GM21360 (cell line): ENCODE measurements at regions not wholly inside any gene's neighbourhood (a gene's known extent, or its start where the extent isn't known, plus 50 kb on each side); places are given as distances from the start of the nearest gene placed in this dataset.

Experiments
- ATAC-seq: cut with Tn5 transposase; IDR thresholded peaks from one replicate; pipeline ENCODE4 v1.9.1; 2021; ENCODE audit warnings: mild to moderate bottlenecking, moderate library complexity; ENCODE audit not compliant: unreplicated experiment

GRCh38 chr1:96992871-96993270, 271.3 kb downstream of the PTBP2 start:
- ATAC-seq, result no peak

GRCh38 chr1:96995351-96995750, 273.8 kb downstream of the PTBP2 start:
- ATAC-seq, result no peak

- no peak for ATAC-seq
These were observed 274.4 kb downstream of the PTBP2 start for GRCh38 chr1:96996001-96996400.

- ATAC-seq, result no peak
These were observed 276.1 kb downstream of the PTBP2 start for GRCh38 chr1:96997717-96998116.

- ATAC-seq, result no peak
These were observed 276.9 kb downstream of the PTBP2 start for GRCh38 chr1:96998466-96998865.

GRCh38 chr1:96999191-96999590, 277.6 kb downstream of the PTBP2 start:
- ATAC-seq, result no peak

- no peak for ATAC-seq
These were observed 282.5 kb downstream of the PTBP2 start for GRCh38 chr1:97004054-97004453.

- ATAC-seq, result no peak
These were observed 283.2 kb downstream of the PTBP2 start for GRCh38 chr1:97004743-97005142.

GRCh38 chr1:97006044-97006661, 284.6 kb downstream of the PTBP2 start:
- ATAC-seq, result no peak

- no peak for ATAC-seq
These were observed 286.4 kb downstream of the PTBP2 start for GRCh38 chr1:97007840-97008604.

- no peak for ATAC-seq
These were observed 289.1 kb downstream of the PTBP2 start for GRCh38 chr1:97010566-97011264.

- no peak for ATAC-seq
These were observed 291.6 kb downstream of the PTBP2 start for GRCh38 chr1:97013136-97013535.

- no peak for ATAC-seq
These were observed 292.4 kb downstream of the PTBP2 start for GRCh38 chr1:97013941-97014340.

- no peak for ATAC-seq
These were observed 292.8 kb downstream of the PTBP2 start for GRCh38 chr1:97014426-97014825.

GRCh38 chr1:97017895-97018294, 296.3 kb downstream of the PTBP2 start:
- no peak for ATAC-seq
